Upper lobe of left lung (tissue), 4 donors: ENCODE measurements at regions not wholly inside any gene's neighbourhood (a gene's known extent, or its start where the extent isn't known, plus 50 kb on each side); places are given as distances from the start of the nearest gene placed in this dataset.

Source experiments
- EP300 ChIP-seq, 4 donors: sonication (generic); formaldehyde crosslinking; IDR thresholded peaks; one replicate each; pipeline ENCODE4 v1.5.1; 2017; ENCODE audit warnings: antibody characterized with exemption in 4 of 4, control low read depth in 2 of 4
- POLR2A ChIP-seq, 4 donors: fragments of 450-650 bp; IDR thresholded peaks; one replicate each; pipeline ENCODE4 v1.5.1; 2016 to 2017; ENCODE audit warnings: antibody characterized with exemption in 4 of 4, mild to moderate bottlenecking in 2 of 4
- POLR2AphosphoS5 ChIP-seq, 2 donors: sonication (generic); formaldehyde crosslinking; IDR thresholded peaks; one replicate each; pipeline ENCODE4 v1.5.1; 2017; ENCODE audit warnings: antibody characterized with exemption in 2 of 2
- TF ChIP-seq, protein P1 (sequence below), 6 experiments: fragments of 450-650 bp in 4 of 6; fragments of 200-600 bp in 2 of 6; sonication (generic) in 2 of 6; IDR thresholded peaks; one replicate each; pipeline ENCODE4 v1.5.1; 2016 to 2019; ENCODE audit warnings: antibody characterized with exemption in 6 of 6

DNA sequence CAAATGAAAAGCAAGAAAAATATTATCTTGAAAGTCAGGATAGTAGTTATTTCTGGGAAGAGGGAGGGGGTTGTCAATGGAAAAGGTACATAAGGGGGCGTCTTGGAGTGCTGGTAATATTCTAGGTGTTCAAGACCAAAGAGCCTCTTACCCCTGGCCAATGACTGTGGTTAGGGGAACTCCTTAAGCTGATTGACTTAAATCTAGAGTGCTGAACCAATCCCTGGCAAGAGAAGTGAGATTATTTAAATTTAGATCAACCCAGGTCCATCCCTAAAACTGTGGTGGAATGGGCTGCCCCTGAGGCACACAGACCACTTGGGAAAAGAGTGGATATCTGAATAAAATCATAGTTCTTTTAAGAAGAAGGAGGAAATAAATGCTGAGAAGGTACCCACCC is 174.1 kb downstream of the COPRS start:
- TF ChIP-seq, protein P1, sequence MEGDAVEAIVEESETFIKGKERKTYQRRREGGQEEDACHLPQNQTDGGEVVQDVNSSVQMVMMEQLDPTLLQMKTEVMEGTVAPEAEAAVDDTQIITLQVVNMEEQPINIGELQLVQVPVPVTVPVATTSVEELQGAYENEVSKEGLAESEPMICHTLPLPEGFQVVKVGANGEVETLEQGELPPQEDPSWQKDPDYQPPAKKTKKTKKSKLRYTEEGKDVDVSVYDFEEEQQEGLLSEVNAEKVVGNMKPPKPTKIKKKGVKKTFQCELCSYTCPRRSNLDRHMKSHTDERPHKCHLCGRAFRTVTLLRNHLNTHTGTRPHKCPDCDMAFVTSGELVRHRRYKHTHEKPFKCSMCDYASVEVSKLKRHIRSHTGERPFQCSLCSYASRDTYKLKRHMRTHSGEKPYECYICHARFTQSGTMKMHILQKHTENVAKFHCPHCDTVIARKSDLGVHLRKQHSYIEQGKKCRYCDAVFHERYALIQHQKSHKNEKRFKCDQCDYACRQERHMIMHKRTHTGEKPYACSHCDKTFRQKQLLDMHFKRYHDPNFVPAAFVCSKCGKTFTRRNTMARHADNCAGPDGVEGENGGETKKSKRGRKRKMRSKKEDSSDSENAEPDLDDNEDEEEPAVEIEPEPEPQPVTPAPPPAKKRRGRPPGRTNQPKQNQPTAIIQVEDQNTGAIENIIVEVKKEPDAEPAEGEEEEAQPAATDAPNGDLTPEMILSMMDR (IDR thresholded peaks at IDR 0.05) = no peak
- no peak for TF ChIP-seq POLR2A (IDR thresholded peaks at IDR 0.05)
- no peak for TF ChIP-seq POLR2AphosphoS5 (IDR thresholded peaks at IDR 0.05)
- TF ChIP-seq EP300 (IDR thresholded peaks at IDR 0.05) = no peak
